ENCODE measurements at regions not wholly inside any gene's neighbourhood (a gene's known extent, or its start where the extent isn't known, plus 50 kb on each side); places are given as distances from the start of the nearest gene placed in this dataset.

GRCh38 chr4:96739101-96739500 lies 899.2 kb downstream of the PDHA2 start:
- TF ChIP-seq, protein P1, sequence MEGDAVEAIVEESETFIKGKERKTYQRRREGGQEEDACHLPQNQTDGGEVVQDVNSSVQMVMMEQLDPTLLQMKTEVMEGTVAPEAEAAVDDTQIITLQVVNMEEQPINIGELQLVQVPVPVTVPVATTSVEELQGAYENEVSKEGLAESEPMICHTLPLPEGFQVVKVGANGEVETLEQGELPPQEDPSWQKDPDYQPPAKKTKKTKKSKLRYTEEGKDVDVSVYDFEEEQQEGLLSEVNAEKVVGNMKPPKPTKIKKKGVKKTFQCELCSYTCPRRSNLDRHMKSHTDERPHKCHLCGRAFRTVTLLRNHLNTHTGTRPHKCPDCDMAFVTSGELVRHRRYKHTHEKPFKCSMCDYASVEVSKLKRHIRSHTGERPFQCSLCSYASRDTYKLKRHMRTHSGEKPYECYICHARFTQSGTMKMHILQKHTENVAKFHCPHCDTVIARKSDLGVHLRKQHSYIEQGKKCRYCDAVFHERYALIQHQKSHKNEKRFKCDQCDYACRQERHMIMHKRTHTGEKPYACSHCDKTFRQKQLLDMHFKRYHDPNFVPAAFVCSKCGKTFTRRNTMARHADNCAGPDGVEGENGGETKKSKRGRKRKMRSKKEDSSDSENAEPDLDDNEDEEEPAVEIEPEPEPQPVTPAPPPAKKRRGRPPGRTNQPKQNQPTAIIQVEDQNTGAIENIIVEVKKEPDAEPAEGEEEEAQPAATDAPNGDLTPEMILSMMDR (IDR thresholded peaks at IDR 0.05), result no peak
- no peak for TF ChIP-seq REST (IDR thresholded peaks at IDR 0.05; ENCODE audit: insufficient read depth in 1 of 2, low read depth in 2 of 2, low read length in 1 of 2)

Measured in Panc1 (cell line).